ENCODE measurements at regions not wholly inside any gene's neighbourhood (a gene's known extent, or its start where the extent isn't known, plus 50 kb on each side); places are given as distances from the start of the nearest gene placed in this dataset.
"Not testable (repeated sequence)": the region's sequence is repeated elsewhere in the genome, so short reads cannot be mapped to it uniquely, and the experiment has no call there.

GRCh38 chr11:45424411-45425180 is 138.5 kb upstream of the SYT13 start:
- ATAC-seq (no peak), DNase-seq (no peak)
- intact Hi-C loops (cut with micrococcal nuclease): no loop called here

- DNase-seq: no peak
- intact Hi-C loops (cut with micrococcal nuclease): no loop called here
- peak; percentile 54 for ATAC-seq
Observed at GRCh38 chr11:45423475-45424120, 137.5 kb upstream of the SYT13 start.

- no peak for DNase-seq
- intact Hi-C loops (cut with micrococcal nuclease): no loop called here
- ATAC-seq: no peak
Observed at GRCh38 chr11:45423036-45423435, 136.9 kb upstream of the SYT13 start.

GRCh38 chr11:45414088-45414487 is 127.9 kb upstream of the SYT13 start:
- intact Hi-C loops (cut with micrococcal nuclease): no loop called here
- DNase-seq (no peak), ATAC-seq (no peak)

- no peak for ATAC-seq
- intact Hi-C loops (cut with micrococcal nuclease): no loop called here
- DNase-seq: no peak
Observed at GRCh38 chr11:45413156-45413858, 127.2 kb upstream of the SYT13 start.

- no peak for ATAC-seq
- no peak for DNase-seq
- intact Hi-C loops (cut with micrococcal nuclease): no loop called here
Observed at GRCh38 chr11:45412521-45412920, 126.4 kb upstream of the SYT13 start.

GRCh38 chr11:45412051-45412471 is 125.9 kb upstream of the SYT13 start:
- DNase-seq (no peak), ATAC-seq (no peak)
- intact Hi-C loops (cut with micrococcal nuclease): no loop called here

- DNase-seq: no peak
- ATAC-seq: no peak
- intact Hi-C loops (cut with micrococcal nuclease): no loop called here
Observed at GRCh38 chr11:45411228-45411946, 125.2 kb upstream of the SYT13 start.

- intact Hi-C loops (cut with micrococcal nuclease): no loop called here
- DNase-seq (no peak), ATAC-seq (no peak)
Observed at GRCh38 chr11:45410391-45411227, 124.5 kb upstream of the SYT13 start.

GRCh38 chr11:45409587-45409986 is 123.4 kb upstream of the SYT13 start:
- DNase-seq: no peak
- ATAC-seq: no peak
- intact Hi-C loops (cut with micrococcal nuclease): no loop called here

GRCh38 chr11:45407226-45407625 is 121.1 kb upstream of the SYT13 start:
- DNase-seq (no peak), ATAC-seq (no peak)
- intact Hi-C loops (cut with micrococcal nuclease): no loop called here

- DNase-seq (no peak), ATAC-seq (no peak)
- intact Hi-C loops (cut with micrococcal nuclease): no loop called here
Observed at GRCh38 chr11:45405916-45406670, 120.0 kb upstream of the SYT13 start.

GRCh38 chr11:45403521-45403920 is 117.4 kb upstream of the SYT13 start:
- intact Hi-C loops (cut with micrococcal nuclease); ATAC-seq; DNase-seq: not testable (repeated sequence)

GRCh38 chr11:45402049-45402630 is 116.0 kb upstream of the SYT13 start:
- intact Hi-C loops (cut with micrococcal nuclease): no loop called here
- ATAC-seq (no peak), DNase-seq (no peak)

- intact Hi-C loops (cut with micrococcal nuclease): no loop called here
- DNase-seq: no peak
- ATAC-seq: no peak
Observed at GRCh38 chr11:45400591-45400990, 114.5 kb upstream of the SYT13 start.

- intact Hi-C loops (cut with micrococcal nuclease): no loop called here
- no peak for DNase-seq
Observed at GRCh38 chr11:45399166-45399565, 113.0 kb upstream of the SYT13 start.

GRCh38 chr11:45398325-45398724 is 112.2 kb upstream of the SYT13 start:
- ATAC-seq (no peak), DNase-seq (no peak)
- intact Hi-C loops (cut with micrococcal nuclease): no loop called here

More at GRCh38 chr11:45399166-45399565, 113.0 kb upstream of the SYT13 start:
- no peak for ATAC-seq

GRCh38 chr11:45396394-45396793 is 110.3 kb upstream of the SYT13 start:
- intact Hi-C loops (cut with micrococcal nuclease): no loop called here
- ATAC-seq: no peak
- DNase-seq: no peak
